Activated gamma-delta T cell treated with anti-CD3 and anti-CD28 coated beads, Interleukin-2, amount 50 U/mL, for 16 hours (primary cell): ENCODE measurements at regions not wholly inside any gene's neighbourhood (a gene's known extent, or its start where the extent isn't known, plus 50 kb on each side); places are given as distances from the start of the nearest gene placed in this dataset.
"Not testable (repeated sequence)": the region's sequence is repeated elsewhere in the genome, so short reads cannot be mapped to it uniquely, and the experiment has no call there.

Experiments used
- DNase-seq: peaks from one replicate; pipeline ENCODE4 v3.0.0-alpha.2; 2020; ENCODE audit warnings: low read depth

- DNase-seq, result no peak
These were observed 245.9 kb upstream of the USP15 start for GRCh38 chr12:62014330-62014729.

DNA sequence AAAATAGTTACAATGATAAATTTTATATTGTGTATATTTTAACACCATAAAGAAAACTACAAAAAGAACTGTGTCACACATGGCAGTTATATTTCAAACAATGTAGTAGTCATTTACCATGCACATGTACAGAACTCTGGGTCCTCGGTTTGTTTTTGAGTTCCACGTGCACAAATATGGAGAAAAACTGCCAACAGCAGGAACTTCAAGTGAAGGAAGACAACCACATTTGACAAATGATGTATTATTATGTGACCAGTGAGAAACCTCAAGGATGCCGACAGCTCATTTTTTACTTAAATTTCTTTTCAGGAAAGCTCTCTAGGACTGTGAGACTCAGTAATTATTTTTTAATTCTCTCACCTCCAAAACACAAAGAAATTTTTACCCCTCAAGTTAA lies 244.2 kb upstream of the USP15 start:
- no peak for DNase-seq

GRCh38 chr12:62021808-62022207 lies 238.4 kb upstream of the USP15 start:
- no peak for DNase-seq

DNA sequence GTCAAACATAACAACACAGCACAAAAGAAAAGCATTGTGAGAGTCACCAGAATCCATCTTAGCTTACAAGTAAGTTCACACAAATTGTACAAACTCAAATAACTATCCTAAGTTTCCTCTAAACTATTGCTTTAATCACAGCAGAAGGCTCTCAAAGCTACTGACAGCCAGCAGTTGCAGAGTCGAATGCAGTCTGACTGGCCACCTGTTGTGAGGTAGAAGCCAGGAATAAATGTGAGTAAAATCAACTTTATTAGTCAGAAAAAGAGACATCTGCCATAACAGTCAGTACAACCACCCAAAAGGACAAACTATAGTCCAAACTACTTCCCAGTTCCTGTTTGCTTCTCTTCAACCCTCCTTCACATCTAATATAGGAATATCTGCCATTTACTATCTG lies 231.7 kb upstream of the USP15 start:
- no peak for DNase-seq

- DNase-seq, result no peak
These were observed 227.3 kb upstream of the USP15 start for GRCh38 chr12:62032870-62033269.

- no peak for DNase-seq
These were observed 215.6 kb upstream of the USP15 start for GRCh38 chr12:62044450-62045135.

DNA sequence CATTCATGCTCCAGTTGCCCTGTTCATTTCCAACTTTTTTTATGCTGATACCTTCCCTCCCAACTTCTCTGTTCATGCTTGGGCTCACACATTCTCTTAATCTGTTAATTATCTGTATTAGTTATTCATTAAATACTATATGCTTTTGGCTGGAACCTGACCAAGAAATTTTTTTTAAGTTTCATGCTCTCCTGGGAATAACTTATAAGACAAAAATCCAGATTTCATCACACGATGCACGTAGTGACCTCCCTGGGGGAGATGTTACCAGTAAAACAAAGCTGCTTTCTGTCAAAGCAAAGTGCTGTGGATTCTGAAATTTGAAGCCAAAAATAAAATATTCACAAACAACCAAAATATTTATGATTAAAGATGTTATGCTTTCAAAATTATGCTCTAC lies 215.0 kb upstream of the USP15 start:
- no peak for DNase-seq

GRCh38 chr12:62050785-62051184 lies 209.4 kb upstream of the USP15 start:
- no peak for DNase-seq

DNA sequence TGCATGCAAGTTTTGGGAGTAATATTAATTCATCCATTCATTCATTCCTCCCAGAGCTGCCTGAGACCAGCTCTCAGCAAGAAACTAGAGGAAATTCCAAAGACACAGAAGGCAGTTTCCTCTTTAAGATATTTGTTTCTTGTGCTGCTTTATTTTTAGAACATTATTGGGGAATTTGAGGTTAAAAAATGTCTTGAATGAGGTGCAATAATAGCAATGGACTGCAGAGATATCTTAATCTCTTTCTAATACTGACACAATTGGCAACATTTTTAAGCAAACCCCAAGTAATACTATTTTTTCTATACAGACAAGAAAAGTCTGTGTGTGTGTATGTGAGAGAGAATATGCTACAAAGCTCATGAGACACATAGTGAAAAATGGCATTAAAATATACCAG lies 190.2 kb upstream of the USP15 start:
- DNase-seq, result no peak

- not testable (repeated sequence) for DNase-seq
These were observed 187.0 kb upstream of the USP15 start for GRCh38 chr12:62073236-62073635.

- no peak for DNase-seq
These were observed 184.3 kb upstream of the USP15 start for GRCh38 chr12:62075870-62076269.

DNA sequence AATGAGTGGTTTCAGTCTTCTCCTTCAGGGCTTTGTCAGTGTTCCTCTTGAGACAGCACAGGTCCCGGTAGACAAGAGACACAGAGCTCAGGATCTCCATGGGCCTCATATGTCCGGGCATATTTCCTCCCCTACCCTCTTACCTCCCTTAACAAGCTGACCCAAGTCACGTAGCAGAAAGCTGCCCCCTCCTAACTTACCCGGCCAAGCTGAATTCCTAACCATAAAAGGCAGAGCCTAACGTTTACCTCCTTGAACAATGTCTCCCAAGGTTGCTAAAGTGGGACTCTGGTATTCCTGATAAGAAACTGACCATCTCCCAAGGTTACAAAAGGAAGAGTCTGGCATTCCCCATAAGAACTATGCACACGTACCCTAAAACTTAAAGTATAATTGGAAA lies 182.2 kb upstream of the USP15 start:
- no peak for DNase-seq

- no peak for DNase-seq
These were observed 177.8 kb upstream of the USP15 start for GRCh38 chr12:62082448-62082847.

- DNase-seq, result no peak
These were observed 162.1 kb upstream of the USP15 start for GRCh38 chr12:62098132-62098531.

DNA sequence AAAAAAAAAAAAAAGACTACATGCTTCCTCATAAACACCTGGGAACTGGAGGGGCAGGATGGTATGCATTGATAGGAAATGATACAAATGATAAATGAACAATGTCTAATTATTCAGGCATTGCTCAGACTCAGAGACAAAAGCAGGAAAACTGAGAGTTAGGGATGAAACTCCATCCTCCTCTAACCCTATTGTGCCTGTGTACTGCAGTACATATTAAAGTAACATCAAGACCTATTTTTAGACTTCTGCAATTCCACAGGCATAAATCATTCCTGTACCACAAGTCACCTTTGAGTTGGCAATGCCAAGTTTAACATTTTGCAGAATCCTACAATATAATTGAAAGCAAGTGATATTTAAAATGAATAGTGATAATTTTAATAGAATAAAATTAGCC lies 156.5 kb upstream of the USP15 start:
- DNase-seq, result no peak

DNA sequence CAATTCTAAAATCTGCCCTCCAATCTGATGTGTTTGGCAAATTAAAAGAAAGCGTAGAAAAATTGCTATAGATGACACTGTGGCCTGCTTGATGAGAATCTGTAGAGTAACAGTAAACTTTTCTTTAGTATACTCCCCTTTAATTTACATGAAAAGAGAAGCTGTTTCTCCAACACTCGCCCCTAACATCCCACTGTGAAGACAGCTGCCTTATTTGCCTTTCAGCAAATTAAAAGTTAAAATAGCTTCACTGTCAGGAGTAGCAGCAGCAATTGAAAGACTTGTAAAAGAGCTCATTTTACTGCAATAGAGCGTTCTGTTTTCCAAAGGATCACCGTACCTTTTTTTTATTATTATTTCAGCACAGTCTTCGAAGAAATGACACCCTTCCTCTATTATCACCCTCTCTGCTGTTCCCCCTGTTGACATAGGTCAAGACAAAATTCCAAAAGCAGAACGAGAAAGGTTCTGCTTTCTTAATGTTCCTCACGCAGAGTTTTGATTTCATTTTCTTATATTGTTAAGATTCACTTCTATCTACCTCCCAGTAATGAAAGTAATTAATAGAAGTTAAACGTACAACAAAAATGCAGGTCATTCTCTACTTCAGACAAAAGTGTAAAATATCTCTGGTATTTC lies 153.5 kb upstream of the USP15 start:
- no peak for DNase-seq

- no peak for DNase-seq
These were observed 146.7 kb upstream of the USP15 start for GRCh38 chr12:62113366-62114011.

DNA sequence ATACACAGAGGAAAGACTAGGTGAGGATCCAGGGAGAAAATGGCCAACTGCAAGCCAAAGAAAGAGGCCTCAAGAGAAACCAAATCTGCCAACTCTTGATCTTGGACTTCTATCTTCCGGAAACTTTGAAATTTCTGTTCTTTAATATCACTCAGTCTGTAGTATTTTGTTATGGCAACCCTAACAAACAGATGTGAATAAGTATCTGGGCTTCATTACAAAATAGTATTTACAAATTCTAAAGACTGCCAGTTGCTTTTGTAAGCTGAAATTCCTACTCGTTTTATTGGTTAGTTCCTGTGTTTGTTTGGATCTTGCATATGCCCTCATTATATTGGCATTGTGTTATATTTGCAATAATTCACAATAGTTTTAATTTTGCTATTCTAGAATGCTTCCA lies 143.2 kb upstream of the USP15 start:
- DNase-seq, result no peak

DNA sequence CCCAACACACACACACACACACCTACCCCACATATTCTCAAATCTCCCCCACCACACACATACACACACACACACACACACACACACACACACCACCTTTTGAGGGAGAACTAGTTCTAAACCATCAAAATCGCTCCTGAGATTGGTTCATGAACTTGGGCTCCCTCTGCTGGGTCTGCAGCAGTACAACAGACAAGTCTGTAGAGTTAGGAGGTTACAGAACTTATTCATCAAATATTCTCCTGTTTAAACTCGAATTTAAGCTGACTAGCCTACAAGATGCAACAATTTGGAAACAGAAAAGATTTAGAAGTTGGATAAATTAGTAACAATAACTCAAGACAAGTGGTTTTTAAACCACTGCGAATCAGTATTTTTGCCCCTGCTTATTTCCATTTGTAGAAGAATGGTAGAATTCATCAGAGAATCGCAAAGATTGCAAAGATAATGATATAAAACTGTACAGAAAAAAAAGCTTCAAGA lies 136.4 kb upstream of the USP15 start:
- no peak for DNase-seq

- no peak for DNase-seq
These were observed 132.7 kb upstream of the USP15 start for GRCh38 chr12:62127516-62127915.

- DNase-seq, result no peak
These were observed 131.8 kb upstream of the USP15 start for GRCh38 chr12:62128175-62128975.

DNA sequence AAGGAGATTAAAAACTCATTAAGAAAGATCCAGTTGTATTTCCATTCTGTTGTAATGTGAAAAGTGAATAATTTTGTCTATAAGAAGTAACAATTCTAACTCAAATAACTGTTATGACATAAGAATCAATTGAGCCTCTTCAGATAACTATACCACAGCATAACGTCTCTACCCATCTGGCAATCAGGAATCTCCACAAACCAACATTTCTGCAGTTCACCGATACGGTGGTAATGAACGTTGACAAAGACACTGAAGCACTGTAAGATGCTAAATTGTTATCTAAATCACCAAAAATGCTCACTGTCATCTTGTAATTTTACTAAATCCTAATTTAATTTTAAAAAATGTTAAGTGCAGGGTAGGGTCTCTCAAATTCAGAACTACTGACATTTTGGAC lies 130.9 kb upstream of the USP15 start:
- DNase-seq, result no peak

- no peak for DNase-seq
These were observed 129.8 kb upstream of the USP15 start for GRCh38 chr12:62130402-62130801.
